Stomach (tissue), 8 donors: ENCODE measurements at regions not wholly inside any gene's neighbourhood (a gene's known extent, or its start where the extent isn't known, plus 50 kb on each side); places are given as distances from the start of the nearest gene placed in this dataset.

Experiments used
- DNase-seq, 2 donors: peaks; one replicate each; pipeline versions ENCODE4 v3.0.0 to v3.0.0-alpha.2; 2013 to 2019
- H3K27ac ChIP-seq, 5 donors: fragments of 200-600 bp in 4 of 5; sonication (generic) in 4 of 5; one replicate each; pipeline ENCODE4 v1.5.1; 2013 to 2019; ENCODE audit warnings: mild to moderate bottlenecking in 1 of 5, moderate library complexity in 1 of 5
- H3K27me3 ChIP-seq, 3 donors: fragments of 200-600 bp; sonication (generic); one replicate each; pipeline ENCODE4 v1.5.1; 2017 to 2019; ENCODE audit warnings: mixed run types in 1 of 3
- H3K36me3 ChIP-seq, 4 donors: fragments of 200-600 bp; sonication (generic); 1 replicate in 3 of 4; 2 replicates in 1 of 4; pipeline ENCODE4 v1.5.1; 2016 to 2019
- H3K4me1 ChIP-seq, 4 donors: fragments of 200-600 bp; sonication (generic); one replicate each; pipeline ENCODE4 v1.5.1; 2016 to 2019
- H3K4me3 ChIP-seq, 4 donors: fragments of 200-600 bp; sonication (generic) in 3 of 4; one replicate each; pipeline ENCODE4 v1.5.1; 2016 to 2019; ENCODE audit warnings: mild to moderate bottlenecking in 1 of 4
- H3K9me3 ChIP-seq, 4 donors: fragments of 200-600 bp; sonication (generic); one replicate each; pipeline ENCODE4 v1.5.1; 2016 to 2019
- EP300 ChIP-seq: sonication (generic); formaldehyde crosslinking; IDR thresholded peaks from one replicate; pipeline ENCODE4 v1.6.1; 2017; ENCODE audit warnings: antibody characterized with exemption
- POLR2A ChIP-seq, 4 donors: fragments of 450-650 bp; IDR thresholded peaks; one replicate each; pipeline ENCODE4 v1.6.1; 2016; ENCODE audit warnings: antibody characterized with exemption in 4 of 4, control low read depth in 2 of 4, mild to moderate bottlenecking in 1 of 4, moderate library complexity in 1 of 4
- POLR2AphosphoS5 ChIP-seq, 3 donors: sonication (generic); formaldehyde crosslinking; IDR thresholded peaks; one replicate each; pipeline ENCODE4 v1.6.1; 2016; ENCODE audit warnings: antibody characterized with exemption in 3 of 3
- WGBS, 5 donors: extraction: QIAGEN DNeasy Blood & Tissue Kit in 3 of 5; methylation state at CpG; one replicate each; pipeline versions ENCODE4 v1.1.5 to v1.1.7; 2013 to 2018; 5-methylcytosine and 5-hydroxymethylcytosine counted together
- intact Hi-C: fragments of 100-400 bp; cut with DNase I; formaldehyde crosslinking; loops from one replicate; pipeline ENCODE4 v1.15.1; 2023; ENCODE audit warnings: low total_unique reads
- TF ChIP-seq, protein P1 (sequence below), 7 experiments: fragments of 450-650 bp in 4 of 7; fragments of 200-600 bp in 3 of 7; sonication (generic) in 3 of 7; IDR thresholded peaks; one replicate each; pipeline ENCODE4 v1.5.1; 2016 to 2019; ENCODE audit warnings: antibody characterized with exemption in 7 of 7, control low read depth in 2 of 7, mild to moderate bottlenecking in 1 of 7
- donor health status: healthy with polysubstance abuse.
- donor health status: Bipolar disorder and iron deficiency.
- donor health status: healthy.

- H3K9me3 ChIP-seq = no peaks in the 10 kb centered on the region
- intact Hi-C loops = no loop called here
- H3K27me3 ChIP-seq = no peaks in the 10 kb centered on the region
- no peak overlapping the region for H3K4me3 ChIP-seq
- 53 to 68% (median 59%) methylated on average over 11 to 15 of the region's 15 CpGs for WGBS, 5 donors
- TF ChIP-seq POLR2AphosphoS5 (IDR thresholded peaks at IDR 0.05) = peak in 1 of 3 donors; percentile 27
- no peak for TF ChIP-seq EP300
- no peak for TF ChIP-seq POLR2A (IDR thresholded peaks at IDR 0.05)
- TF ChIP-seq, protein P1, sequence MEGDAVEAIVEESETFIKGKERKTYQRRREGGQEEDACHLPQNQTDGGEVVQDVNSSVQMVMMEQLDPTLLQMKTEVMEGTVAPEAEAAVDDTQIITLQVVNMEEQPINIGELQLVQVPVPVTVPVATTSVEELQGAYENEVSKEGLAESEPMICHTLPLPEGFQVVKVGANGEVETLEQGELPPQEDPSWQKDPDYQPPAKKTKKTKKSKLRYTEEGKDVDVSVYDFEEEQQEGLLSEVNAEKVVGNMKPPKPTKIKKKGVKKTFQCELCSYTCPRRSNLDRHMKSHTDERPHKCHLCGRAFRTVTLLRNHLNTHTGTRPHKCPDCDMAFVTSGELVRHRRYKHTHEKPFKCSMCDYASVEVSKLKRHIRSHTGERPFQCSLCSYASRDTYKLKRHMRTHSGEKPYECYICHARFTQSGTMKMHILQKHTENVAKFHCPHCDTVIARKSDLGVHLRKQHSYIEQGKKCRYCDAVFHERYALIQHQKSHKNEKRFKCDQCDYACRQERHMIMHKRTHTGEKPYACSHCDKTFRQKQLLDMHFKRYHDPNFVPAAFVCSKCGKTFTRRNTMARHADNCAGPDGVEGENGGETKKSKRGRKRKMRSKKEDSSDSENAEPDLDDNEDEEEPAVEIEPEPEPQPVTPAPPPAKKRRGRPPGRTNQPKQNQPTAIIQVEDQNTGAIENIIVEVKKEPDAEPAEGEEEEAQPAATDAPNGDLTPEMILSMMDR (IDR thresholded peaks at IDR 0.05) = no peak
- peak overlapping the region in 1 of 5 donors; percentile 14 for H3K27ac ChIP-seq
- peaks cover 17 to 44% (median 35%) of the 10 kb centered on the region in 4 donors for H3K4me1 ChIP-seq
- H3K36me3 ChIP-seq = no peaks in the 10 kb centered on the region
- peak; percentile 77 to 89 for DNase-seq
Measured at GRCh38 chr7:140238778-140239652, 62.2 kb upstream of the KDM7A start.

DNA sequence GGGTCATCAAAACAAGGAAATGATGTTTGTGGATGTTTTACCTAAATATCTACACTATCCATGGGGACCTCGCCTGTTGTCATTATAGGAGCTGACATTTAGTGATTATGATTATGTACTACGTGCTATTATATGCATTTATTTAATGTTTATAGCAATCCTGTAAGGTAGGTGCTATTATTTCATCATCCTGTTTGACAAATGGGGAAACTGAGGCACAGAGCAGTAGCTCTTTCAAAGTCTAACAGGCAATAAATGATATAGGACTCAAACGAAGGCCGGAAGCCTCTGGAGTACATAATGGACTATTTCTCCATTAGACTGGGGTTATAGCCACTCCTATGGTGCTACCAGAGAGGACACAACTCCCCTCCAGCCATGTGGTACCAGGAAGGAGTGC is 60.6 kb upstream of the KDM7A start:
- Histone ChIP-seq H3K27ac (no peak overlapping the region), H3K27me3 (no peaks in the 10 kb centered on the region), H3K36me3 (no peaks in the 10 kb centered on the region), H3K4me1 (peaks cover 23 to 51% (median 34%) of the 10 kb centered on the region in 4 donors), H3K9me3 (no peaks in the 10 kb centered on the region), H3K4me3 (no peak overlapping the region)
- intact Hi-C loops = no loop called here
- no peak for DNase-seq
- WGBS, 5 donors = 90 to 96% (median 95%) methylated on average over 4 of the region's 4 CpGs
- TF ChIP-seq, protein P1 (IDR thresholded peaks at IDR 0.05) = no peak
- TF ChIP-seq POLR2AphosphoS5 (IDR thresholded peaks at IDR 0.05) = no peak
- no peak for TF ChIP-seq POLR2A (IDR thresholded peaks at IDR 0.05)
- no peak for TF ChIP-seq EP300

DNA sequence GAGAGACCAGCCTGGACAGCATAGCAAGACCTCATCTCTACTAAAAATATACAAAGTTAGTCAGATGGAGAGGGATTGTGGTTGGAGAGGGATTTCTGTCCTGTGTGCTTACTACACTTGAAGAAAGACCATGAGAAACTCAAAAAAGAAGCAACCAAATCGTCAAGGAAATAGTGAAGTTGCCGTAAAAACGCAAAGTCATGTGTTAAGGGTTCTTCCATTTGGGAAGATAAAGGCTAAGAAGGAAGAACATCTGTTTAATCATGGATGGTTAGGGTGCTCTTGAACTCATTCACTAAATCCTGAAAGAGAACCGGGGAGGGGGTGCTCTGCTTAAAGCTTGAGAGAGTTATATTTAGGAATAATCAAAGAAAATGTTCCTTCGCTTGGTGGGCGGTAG is 59.8 kb upstream of the KDM7A start:
- WGBS, 5 donors = 89 to 96% (median 92%) methylated on average over 6 of the region's 6 CpGs
- Histone ChIP-seq H3K27ac (no peak overlapping the region), H3K4me1 (peaks cover 21 to 51% (median 34%) of the 10 kb centered on the region in 4 donors), H3K36me3 (no peaks in the 10 kb centered on the region), H3K4me3 (no peak overlapping the region), H3K9me3 (no peaks in the 10 kb centered on the region), H3K27me3 (no peaks in the 10 kb centered on the region)
- TF ChIP-seq POLR2AphosphoS5 (IDR thresholded peaks at IDR 0.05) (no peak), EP300 (no peak), POLR2A (IDR thresholded peaks at IDR 0.05) (no peak)
- TF ChIP-seq, protein P1 (IDR thresholded peaks at IDR 0.05) = no peak
- intact Hi-C loops = no loop called here
- DNase-seq = no peak

DNA sequence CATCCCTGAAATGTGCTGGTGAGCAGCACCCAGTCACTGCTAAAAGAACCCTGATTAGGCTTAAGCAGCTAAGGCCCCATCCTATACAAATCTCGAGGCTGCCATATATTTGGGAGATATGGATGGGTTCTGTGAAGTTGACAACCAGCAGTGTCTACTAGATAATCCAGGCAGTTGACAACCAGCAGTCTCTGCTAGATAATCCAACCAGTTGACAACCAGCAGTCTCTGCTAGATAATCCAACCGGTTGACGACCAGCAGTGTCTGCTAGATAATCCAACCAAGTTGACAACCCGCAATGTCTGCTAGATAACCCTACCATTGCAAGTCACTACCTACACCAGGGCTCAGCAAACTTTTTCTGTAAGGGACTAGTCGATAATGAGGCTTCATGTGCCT is 58.3 kb upstream of the KDM7A start:
- Histone ChIP-seq H3K27ac (no peak overlapping the region), H3K4me3 (no peak overlapping the region), H3K4me1 (peaks cover 26 to 56% (median 43%) of the 10 kb centered on the region in 4 donors), H3K36me3 (no peaks in the 10 kb centered on the region), H3K9me3 (no peaks in the 10 kb centered on the region), H3K27me3 (peaks cover 0 to 4% (median 0%) of the 10 kb centered on the region in 3 donors)
- intact Hi-C loops = no loop called here
- no peak for DNase-seq
- TF ChIP-seq POLR2AphosphoS5 (IDR thresholded peaks at IDR 0.05) = no peak
- TF ChIP-seq, protein P1 (IDR thresholded peaks at IDR 0.05) = no peak
- no peak for TF ChIP-seq POLR2A (IDR thresholded peaks at IDR 0.05)
- no peak for TF ChIP-seq EP300
- 78 to 93% (median 90%) methylated on average over 5 of the region's 5 CpGs for WGBS, 5 donors
